Heart right ventricle (tissue), 16 donors: ENCODE measurements at regions not wholly inside any gene's neighbourhood (a gene's known extent, or its start where the extent isn't known, plus 50 kb on each side); places are given as distances from the start of the nearest gene placed in this dataset.

Experiments
- ATAC-seq, 8 donors: fragments of 200-7000 bp; cut with Tn5 transposase; one replicate each; pipeline ENCODE4 v1.9.1; 2020; ENCODE audit warnings: mild to moderate bottlenecking in 8 of 8, moderate library complexity in 8 of 8, moderate number of reproducible peaks in 1 of 8
- DNase-seq, 2 donors: peaks; one replicate each; pipeline ENCODE4 v3.0.0-alpha.2; 2020
- H3K27ac ChIP-seq, 10 donors: fragments of 200-600 bp; sonication (generic) in 2 of 10; one replicate each; pipeline versions ENCODE4 v1.5.0 to v1.8.0; 2020 to 2022; ENCODE audit warnings: mild to moderate bottlenecking in 3 of 10
- H3K27me3 ChIP-seq, 7 donors: fragments of 200-600 bp; one replicate each; pipeline ENCODE4 v1.8.0; 2021 to 2022; ENCODE audit warnings: mild to moderate bottlenecking in 2 of 7
- H3K36me3 ChIP-seq, 9 donors: fragments of 200-600 bp; sonication (generic) in 1 of 9; one replicate each; pipeline versions ENCODE4 v1.5.0 to v1.8.0; 2020 to 2022; ENCODE audit warnings: mild to moderate bottlenecking in 2 of 9
- H3K4me1 ChIP-seq, 9 donors: fragments of 200-600 bp; sonication (generic) in 1 of 9; one replicate each; pipeline versions ENCODE4 v1.5.0 to v1.8.0; 2020 to 2022; ENCODE audit warnings: mild to moderate bottlenecking in 4 of 9
- H3K4me3 ChIP-seq, 10 donors: fragments of 200-600 bp; sonication (generic) in 2 of 10; one replicate each; pipeline versions ENCODE4 v1.5.0 to v1.8.0; 2020 to 2022; ENCODE audit warnings: mild to moderate bottlenecking in 7 of 10, moderate library complexity in 2 of 10
- H3K9me3 ChIP-seq, 11 donors: fragments of 200-600 bp in 10 of 11; sonication (generic) in 2 of 11; one replicate each; pipeline versions ENCODE4 v1.5.0 to v1.8.0; 2013 to 2022; ENCODE audit warnings: mild to moderate bottlenecking in 2 of 11, control low read depth in 1 of 11, moderate library complexity in 1 of 11
- CTCF ChIP-seq, 9 donors: fragments of 200-600 bp; sonication (generic) in 2 of 9; IDR thresholded peaks; one replicate each; pipeline versions ENCODE4 v1.5.0 to v1.8.0; 2021 to 2022; ENCODE audit warnings: antibody characterized with exemption in 9 of 9, mild to moderate bottlenecking in 5 of 9, moderate library complexity in 1 of 9
- WGBS, 2 donors: extraction: QIAGEN DNeasy Blood & Tissue Kit; methylation state at CpG; one replicate each; pipeline ENCODE4 v1.1.7; 2013; ENCODE audit warnings: inconsistent platforms in 1 of 2; 5-methylcytosine and 5-hydroxymethylcytosine counted together
- intact Hi-C, 10 donors: fragments of 100-400 bp; cut with DNase I; formaldehyde crosslinking; loops; one replicate each; pipeline versions ENCODE4 v1.11.1 to v1.14.2; 2022
- donor health status: Arrhythmogenic right ventricular cardiomyopathy.
- donor health status: ischemic (EF 13 %, LVEDD 7.1; RV severe dilation, severe dysfunction).
- donor health status: healthy with polysubstance abuse.
- donor health status: DM: no; HTN: yes; CAD: no.
- donor health status: DM: no; HTN: no; CAD: no.
- donor health status: ischemic (EF 25% LVEDD 6.9; RV normal size, moderate dysfunction).
- donor health status: ischemic (EF 25% LVEDD 5.7; RV mildly dilated, moderate dysfunction).
- donor health status: healthy.
- donor health status: DM: yes; HTN: yes; CAD: no.
- donor health status: Ischemic cardiomyopathy.
- donor health status: ischemic (EF 35%, LVEDD 5.7; RV mildly dilated, moderate dysfunction).
- donor health status: nonischemic (EF 11% LVEDD 7.7; RV severe dilation, severe dysfunction).
- donor health status: DM: yes; HTN: yes; CAD: no.
- donor health status: PGD.
- donor health status: ischemic (EF 29% LVEDD 5.4; RV normal size, mild dysfunction).
- donor health status: nonischemic (EF 23%, LVEDD 6.1; RV moderate dilation, normal function).

GRCh38 chr2:172296267-172297046 is 130.9 kb upstream of the ITGA6 start:
- WGBS, 2 donors: 62 to 69% methylated on average over 6 of the region's 6 CpGs
- intact Hi-C loops: no loop called here
- no peak for TF ChIP-seq CTCF (IDR thresholded peaks at IDR 0.05)
- no peak for ATAC-seq
- Histone ChIP-seq H3K27me3 (no peaks in the 10 kb centered on the region), H3K4me3 (no peak overlapping the region), H3K4me1 (peaks cover 0 to 20% (median 0%) of the 10 kb centered on the region in 9 donors), H3K27ac (no peak overlapping the region), H3K36me3 (no peaks in the 10 kb centered on the region), H3K9me3 (peaks cover 0 to 6% (median 0%) of the 10 kb centered on the region in 11 donors)
- DNase-seq: no peak

GRCh38 chr2:172297531-172297930 is 129.9 kb upstream of the ITGA6 start:
- intact Hi-C loops: no loop called here
- Histone ChIP-seq H3K9me3 (peaks cover 0 to 6% (median 0%) of the 10 kb centered on the region in 11 donors), H3K27me3 (no peaks in the 10 kb centered on the region), H3K4me1 (peaks cover 0 to 20% (median 0%) of the 10 kb centered on the region in 9 donors), H3K4me3 (no peak overlapping the region), H3K27ac (no peak overlapping the region), H3K36me3 (no peaks in the 10 kb centered on the region)
- TF ChIP-seq CTCF (IDR thresholded peaks at IDR 0.05): no peak
- DNase-seq (no peak), ATAC-seq (no peak)
- WGBS, 2 donors: 52 to 79% methylated on average over 3 of the region's 3 CpGs

GRCh38 chr2:172297950-172298349 is 129.4 kb upstream of the ITGA6 start:
- Histone ChIP-seq H3K27ac (no peak overlapping the region), H3K4me1 (peaks cover 0 to 20% (median 0%) of the 10 kb centered on the region in 9 donors), H3K9me3 (peaks cover 0 to 6% (median 0%) of the 10 kb centered on the region in 11 donors), H3K27me3 (no peaks in the 10 kb centered on the region), H3K4me3 (no peak overlapping the region), H3K36me3 (no peaks in the 10 kb centered on the region)
- no peak for TF ChIP-seq CTCF (IDR thresholded peaks at IDR 0.05)
- intact Hi-C loops: no loop called here
- 75% methylated on average over 4 of the region's 4 CpGs for WGBS, 2 donors
- DNase-seq: no peak
- no peak for ATAC-seq

- WGBS, 2 donors: 57% methylated on average over 5 of the region's 5 CpGs
- intact Hi-C loops: no loop called here
- no peak for ATAC-seq
Observed at GRCh38 chr2:172299741-172300140, 127.6 kb upstream of the ITGA6 start.

More at GRCh38 chr2:172299741-172300140, 127.6 kb upstream of the ITGA6 start:
- H3K36me3 ChIP-seq: no peaks in the 10 kb centered on the region
- H3K27me3 ChIP-seq: peaks cover 0 to 3% (median 0%) of the 10 kb centered on the region in 7 donors
- TF ChIP-seq CTCF (IDR thresholded peaks at IDR 0.05): no peak
- no peak for DNase-seq
- H3K9me3 ChIP-seq: peaks cover 0 to 6% (median 0%) of the 10 kb centered on the region in 11 donors
- peaks cover 0 to 11% (median 0%) of the 10 kb centered on the region in 9 donors for H3K4me1 ChIP-seq
- H3K4me3 ChIP-seq: no peak overlapping the region
- H3K27ac ChIP-seq: no peak overlapping the region
